ENCODE measurements at regions not wholly inside any gene's neighbourhood (a gene's known extent, or its start where the extent isn't known, plus 50 kb on each side); places are given as distances from the start of the nearest gene placed in this dataset.

DNA sequence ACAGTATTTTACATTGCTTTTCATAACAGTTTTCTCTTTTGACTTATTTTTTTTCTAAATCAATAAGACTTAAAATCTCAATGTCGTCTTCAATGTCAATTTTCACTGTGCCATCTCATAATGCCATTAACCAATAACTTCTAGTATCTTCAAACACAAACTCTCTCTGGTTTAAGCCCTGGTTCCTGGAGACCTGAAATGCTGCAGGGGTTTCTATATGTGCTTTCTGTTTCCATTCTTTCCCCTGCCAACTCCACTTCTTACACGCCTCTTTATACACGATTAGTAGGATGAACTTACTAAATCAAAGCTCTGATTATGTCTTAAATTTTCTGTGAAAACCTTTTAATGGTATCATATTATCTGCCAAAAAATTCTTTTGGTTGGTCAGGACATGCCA, 191.4 kb downstream of the AMY1C start:
- H3K36me3 ChIP-seq (replicated peaks; ENCODE audit: insufficient read depth, low read depth) = no peaks in the 10 kb centered on the region
- no peaks in the 10 kb centered on the region for H3K79me2 ChIP-seq
- no peak for DNase-seq (ENCODE audit: low spot score)
- no peak overlapping the region for H3K27ac ChIP-seq
- H3K9me2 ChIP-seq (replicated peaks; ENCODE audit: insufficient read depth) = no peaks in the 10 kb centered on the region
- WGBS (ENCODE audit: low lambda C conversion rate, missing lambda C conversion rate) = 58% methylated on average over 3 of the region's 3 CpGs
- H3K4me2 ChIP-seq = no peak overlapping the region
- H3K4me1 ChIP-seq (ENCODE audit: insufficient read depth) = no peaks in the 10 kb centered on the region
- no peaks in the 10 kb centered on the region for H3K27me3 ChIP-seq
- no peaks in the 10 kb centered on the region for H3K9me3 ChIP-seq (ENCODE audit: low read depth)
- H2AFZ ChIP-seq = no peak overlapping the region
- no peaks in the 10 kb centered on the region for H4K20me1 ChIP-seq (ENCODE audit: insufficient read depth, poor library complexity, severe bottlenecking)
- TF ChIP-seq, protein P1, sequence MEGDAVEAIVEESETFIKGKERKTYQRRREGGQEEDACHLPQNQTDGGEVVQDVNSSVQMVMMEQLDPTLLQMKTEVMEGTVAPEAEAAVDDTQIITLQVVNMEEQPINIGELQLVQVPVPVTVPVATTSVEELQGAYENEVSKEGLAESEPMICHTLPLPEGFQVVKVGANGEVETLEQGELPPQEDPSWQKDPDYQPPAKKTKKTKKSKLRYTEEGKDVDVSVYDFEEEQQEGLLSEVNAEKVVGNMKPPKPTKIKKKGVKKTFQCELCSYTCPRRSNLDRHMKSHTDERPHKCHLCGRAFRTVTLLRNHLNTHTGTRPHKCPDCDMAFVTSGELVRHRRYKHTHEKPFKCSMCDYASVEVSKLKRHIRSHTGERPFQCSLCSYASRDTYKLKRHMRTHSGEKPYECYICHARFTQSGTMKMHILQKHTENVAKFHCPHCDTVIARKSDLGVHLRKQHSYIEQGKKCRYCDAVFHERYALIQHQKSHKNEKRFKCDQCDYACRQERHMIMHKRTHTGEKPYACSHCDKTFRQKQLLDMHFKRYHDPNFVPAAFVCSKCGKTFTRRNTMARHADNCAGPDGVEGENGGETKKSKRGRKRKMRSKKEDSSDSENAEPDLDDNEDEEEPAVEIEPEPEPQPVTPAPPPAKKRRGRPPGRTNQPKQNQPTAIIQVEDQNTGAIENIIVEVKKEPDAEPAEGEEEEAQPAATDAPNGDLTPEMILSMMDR (IDR thresholded peaks at IDR 0.05; ENCODE audit: poor library complexity) = no peak
- TF ChIP-seq EZH2 (IDR thresholded peaks at IDR 0.05; ENCODE audit: borderline replicate concordance) = no peak
- H3K4me3 ChIP-seq = no peak overlapping the region

- TF ChIP-seq EZH2 (IDR thresholded peaks at IDR 0.05; ENCODE audit: borderline replicate concordance) = no peak
- no peak for TF ChIP-seq EZH2phosphoT487 (IDR thresholded peaks at IDR 0.05; ENCODE audit: low read depth, severe bottlenecking, unreplicated experiment)
- TF ChIP-seq, protein P1 (IDR thresholded peaks at IDR 0.05; ENCODE audit: poor library complexity) = no peak
- Histone ChIP-seq H3K4me3 (no peak overlapping the region), H2AFZ (no peak overlapping the region), H3K79me2 (no peaks in the 10 kb centered on the region), H4K20me1 (ENCODE audit: insufficient read depth, poor library complexity, severe bottlenecking) (no peaks in the 10 kb centered on the region), H3K4me2 (no peak overlapping the region), H3K27me3 (no peaks in the 10 kb centered on the region), H3K9me3 (ENCODE audit: low read depth) (no peaks in the 10 kb centered on the region), H3K4me1 (ENCODE audit: insufficient read depth) (no peaks in the 10 kb centered on the region), H3K36me3 (replicated peaks; ENCODE audit: insufficient read depth, low read depth) (no peaks in the 10 kb centered on the region), H3K27ac (no peak overlapping the region), H3K9me2 (replicated peaks; ENCODE audit: insufficient read depth) (no peaks in the 10 kb centered on the region)
- 57% methylated on average over 1 of the region's 1 CpG for WGBS (ENCODE audit: low lambda C conversion rate, missing lambda C conversion rate)
- DNase-seq (ENCODE audit: low spot score) = no peak
Observed at GRCh38 chr1:103942029-103942428, 192.3 kb downstream of the AMY1C start.

GRCh38 chr1:103945774-103946173, 196.1 kb downstream of the AMY1C start:
- H2AFZ ChIP-seq = no peak overlapping the region
- no peak overlapping the region for H3K4me2 ChIP-seq
- TF ChIP-seq, protein P1 (IDR thresholded peaks at IDR 0.05; ENCODE audit: poor library complexity) = no peak
- no peak for TF ChIP-seq EZH2phosphoT487 (IDR thresholded peaks at IDR 0.05; ENCODE audit: low read depth, severe bottlenecking, unreplicated experiment)
- TF ChIP-seq EZH2 (IDR thresholded peaks at IDR 0.05; ENCODE audit: borderline replicate concordance) = no peak
- no peaks in the 10 kb centered on the region for H4K20me1 ChIP-seq (ENCODE audit: insufficient read depth, poor library complexity, severe bottlenecking)
- no peak overlapping the region for H3K4me3 ChIP-seq
- 34% methylated on average over 3 of the region's 3 CpGs for WGBS (ENCODE audit: low lambda C conversion rate, missing lambda C conversion rate)
- H3K79me2 ChIP-seq = no peaks in the 10 kb centered on the region
- H3K4me1 ChIP-seq (ENCODE audit: insufficient read depth) = no peaks in the 10 kb centered on the region
- no peak overlapping the region for H3K27ac ChIP-seq
- H3K36me3 ChIP-seq (replicated peaks; ENCODE audit: insufficient read depth, low read depth) = no peaks in the 10 kb centered on the region
- DNase-seq (ENCODE audit: low spot score) = no peak
- no peaks in the 10 kb centered on the region for H3K9me3 ChIP-seq (ENCODE audit: low read depth)
- H3K9me2 ChIP-seq (replicated peaks; ENCODE audit: insufficient read depth) = no peaks in the 10 kb centered on the region
- H3K27me3 ChIP-seq = no peaks in the 10 kb centered on the region

DNA sequence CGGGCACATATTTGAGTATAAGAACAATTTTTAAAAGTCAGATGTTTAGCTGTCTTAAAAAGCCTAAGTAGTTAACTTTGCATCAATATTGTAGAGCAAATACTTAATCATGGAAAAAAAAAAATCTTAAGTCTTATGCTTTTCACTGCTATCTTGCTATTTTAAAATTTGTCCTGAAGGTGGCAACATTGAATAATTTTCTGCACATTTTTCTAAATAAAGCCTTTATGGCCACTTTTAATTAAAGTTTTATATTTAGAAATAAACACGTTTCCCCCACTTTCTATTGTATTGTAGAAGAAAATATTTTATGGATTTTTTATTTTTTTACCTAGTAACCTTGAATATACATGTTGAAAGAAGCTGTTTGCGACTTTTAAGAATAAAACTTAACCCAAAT, 198.8 kb downstream of the AMY1C start:
- H3K9me2 ChIP-seq (replicated peaks; ENCODE audit: insufficient read depth) = no peaks in the 10 kb centered on the region
- DNase-seq (ENCODE audit: low spot score) = no peak
- H3K4me2 ChIP-seq = no peak overlapping the region
- no peak overlapping the region for H3K27ac ChIP-seq
- no peaks in the 10 kb centered on the region for H4K20me1 ChIP-seq (ENCODE audit: insufficient read depth, poor library complexity, severe bottlenecking)
- no peaks in the 10 kb centered on the region for H3K27me3 ChIP-seq
- H3K79me2 ChIP-seq = no peaks in the 10 kb centered on the region
- 51% methylated on average over 3 of the region's 3 CpGs for WGBS (ENCODE audit: low lambda C conversion rate, missing lambda C conversion rate)
- no peak overlapping the region for H2AFZ ChIP-seq
- TF ChIP-seq EZH2phosphoT487 (IDR thresholded peaks at IDR 0.05; ENCODE audit: low read depth, severe bottlenecking, unreplicated experiment) = no peak
- TF ChIP-seq EZH2 (IDR thresholded peaks at IDR 0.05; ENCODE audit: borderline replicate concordance) = no peak
- TF ChIP-seq, protein P1 (IDR thresholded peaks at IDR 0.05; ENCODE audit: poor library complexity) = peak; percentile 58
- H3K9me3 ChIP-seq (ENCODE audit: low read depth) = no peaks in the 10 kb centered on the region
- H3K36me3 ChIP-seq (replicated peaks; ENCODE audit: insufficient read depth, low read depth) = no peaks in the 10 kb centered on the region
- no peak overlapping the region for H3K4me3 ChIP-seq
- no peaks in the 10 kb centered on the region for H3K4me1 ChIP-seq (ENCODE audit: insufficient read depth)
